GM12878 (cell line): ENCODE measurements at regions not wholly inside any gene's neighbourhood (a gene's known extent, or its start where the extent isn't known, plus 50 kb on each side); places are given as distances from the start of the nearest gene placed in this dataset.

Experiments
- ATAC-seq: fragments of 200-7000 bp; cut with Tn5 transposase; 3 replicates; pipeline ENCODE4 v1.9.1; 2020; ENCODE audit warnings: mild to moderate bottlenecking, moderate library complexity
- BruUV-seq: library from RNA; stranded (reverse); fragments of 400-500 nt; replicated peaks from 2 replicates; lab custom pipeline; 2021; lab: Mats Ljungman, UMichigan
- CTCF ChIA-PET: fragments of 300-600 bp; sonication (Branson Sonifier 250); formaldehyde crosslinking; extraction: SDS; loops from one replicate; lab custom pipeline; 2021; ENCODE audit warnings: inconsistent platforms; lab: Yijun Ruan, JAX
- POLR2A ChIA-PET: fragments of 350-600 bp; formaldehyde crosslinking; extraction: SDS; loops from one replicate; lab custom pipeline; 2021; ENCODE audit warnings: inconsistent platforms; lab: Charles Lee
- RAD21 ChIA-PET: fragments of 300-600 bp; sonication (Branson Sonifier 250); formaldehyde crosslinking; loops from one replicate; lab custom pipeline; 2023; ENCODE audit warnings: antibody characterized with exemption; ENCODE audit not compliant: unreplicated experiment; lab: Charles Lee
- SMC1A ChIA-PET: fragments of 300-600 bp; sonication (Branson Sonifier 250); formaldehyde crosslinking; loops from one replicate; lab custom pipeline; 2023; ENCODE audit not compliant: unreplicated experiment, uncharacterized antibody; lab: Charles Lee
- DNase-seq: peaks from one replicate; pipeline ENCODE4 v3.0.0-alpha.2; 2011; ENCODE audit warnings: low read depth, low spot score
- FAIRE-seq: peaks from 3 replicates; lab custom pipeline; 2011; peaks lifted over from hg19 to GRCh38; lab: Jason Lieb, UNC
- H2AFZ ChIP-seq: 2 replicates; pipeline ENCODE4 v1.6.0; 2011; ENCODE audit warnings: low read depth, low read length, control low read depth; ENCODE audit not compliant: control insufficient read depth
- H3K27ac ChIP-seq: 2 replicates; pipeline ENCODE4 v1.5.1; 2011; ENCODE audit warnings: control low read depth; ENCODE audit not compliant: control insufficient read depth, insufficient read depth
- H3K27me3 ChIP-seq, 2 experiments: replicated peaks in 1 of 2; 2 replicates each; pipeline versions ENCODE4 v1.6.0 to v1.6.1; 2011; ENCODE audit warnings: low read length in 1 of 2; ENCODE audit not compliant: control insufficient read depth in 2 of 2, insufficient read depth in 2 of 2
- H3K36me3 ChIP-seq, 2 experiments: 2 replicates each; pipeline ENCODE4 v1.5.1; 2011; ENCODE audit warnings: low read length in 1 of 2; ENCODE audit not compliant: control insufficient read depth in 2 of 2, insufficient read depth in 2 of 2
- H3K4me1 ChIP-seq: 2 replicates; pipeline ENCODE4 v1.6.1; 2011; ENCODE audit warnings: mild to moderate bottlenecking, low read length, moderate library complexity, mixed read lengths; ENCODE audit not compliant: control insufficient read depth, insufficient read depth
- H3K4me2 ChIP-seq: 2 replicates; pipeline ENCODE4 v1.6.0; 2011; ENCODE audit warnings: control low read depth; ENCODE audit not compliant: control insufficient read depth, insufficient read depth
- H3K4me3 ChIP-seq: fragments of 200-600 bp; sonication (generic); 2 replicates; pipeline ENCODE4 v1.5.1; 2016
- H3K79me2 ChIP-seq: 2 replicates; pipeline ENCODE4 v1.6.0; 2011; ENCODE audit warnings: low read length; ENCODE audit not compliant: control insufficient read depth, insufficient read depth
- H3K9ac ChIP-seq: 2 replicates; pipeline ENCODE4 v1.8.0; 2011; ENCODE audit warnings: low read length, control low read depth, mixed read lengths; ENCODE audit not compliant: control insufficient read depth, insufficient read depth
- H3K9me3 ChIP-seq: replicated peaks from 3 replicates; pipeline ENCODE4 v1.5.1; 2011; ENCODE audit warnings: mild to moderate bottlenecking, low read length; ENCODE audit not compliant: control insufficient read depth, insufficient read depth
- H4K20me1 ChIP-seq: 2 replicates; pipeline ENCODE4 v1.6.0; 2011; ENCODE audit not compliant: control insufficient read depth, insufficient read depth
- ASH2L ChIP-seq: fragments of 300-600, 200-600 bp; sonication (generic); IDR thresholded peaks from 2 replicates; pipeline ENCODE4 v1.6.1; 2017; ENCODE audit warnings: low read depth, mild to moderate bottlenecking, borderline replicate concordance
- ATF2 ChIP-seq: IDR thresholded peaks from 2 replicates; pipeline ENCODE4 v1.6.1; 2012; ENCODE audit warnings: low read length, inconsistent platforms
- POLR2A ChIP-seq: IDR thresholded peaks from 2 replicates; pipeline ENCODE4 v1.6.1; 2011; ENCODE audit warnings: low read depth, mild to moderate bottlenecking, low read length
- PRDM15 ChIP-seq: fragments of 450-650 bp; formaldehyde crosslinking; IDR thresholded peaks from 2 replicates; pipeline ENCODE4 v1.4.0; 2020; ENCODE audit warnings: mild to moderate bottlenecking, moderate library complexity
- STAT3 ChIP-seq: IDR thresholded peaks from 2 replicates; pipeline ENCODE4 v1.6.1; 2011; ENCODE audit warnings: low read depth, low read length, improper control_type of control experiment
- WGBS: methylation state at CpG from one replicate; pipeline ENCODE4 v1.1.6; 2016; ENCODE audit warnings: low lambda C conversion rate; ENCODE audit not compliant: insufficient replicate concordance, insufficient coverage; ENCODE audit errors: missing lambda C conversion rate; 5-methylcytosine and 5-hydroxymethylcytosine counted together
- in situ Hi-C: fragments of 300-500 bp; cut with MboI; formaldehyde crosslinking; loops from 9 replicates; pipeline ENCODE4 v1.14.3; 2018; ENCODE audit warnings: mixed read lengths
- intact Hi-C: fragments of 100-400 bp; cut with micrococcal nuclease; formaldehyde crosslinking; loops from one replicate; pipeline ENCODE4 v1.14.2; 2022; ENCODE audit not compliant: unreplicated experiment

- Histone ChIP-seq H3K4me1 (no peaks in the 10 kb centered on the region), H3K27me3 (no peaks in the 10 kb centered on the region), H3K27ac (no peak overlapping the region), H3K4me2 (no peak overlapping the region), H2AFZ (no peak overlapping the region), H3K4me3 (no peak overlapping the region), H3K79me2 (no peaks in the 10 kb centered on the region), H3K9me3 (no peaks in the 10 kb centered on the region), H4K20me1 (no peaks in the 10 kb centered on the region), H3K36me3 (no peaks in the 10 kb centered on the region), H3K9ac (no peak overlapping the region)
- no peak for DNase-seq
- ChIA-PET SMC1A (no interaction called here), CTCF (no interaction called here), RAD21 (no interaction called here), POLR2A (no interaction called here)
- no peak for FAIRE-seq
- BruUV-seq, result no TSS peak
- intact Hi-C loops (no loop called here), in situ Hi-C loops (no loop called here)
- no peak for ATAC-seq
- TF ChIP-seq PRDM15 (no peak), ASH2L (no peak), ATF2 (no peak), STAT3 (no peak), POLR2A (no peak)
- TF ChIP-seq, all 136 proteins: peak for 0
- 62% methylated on average over 4 of the region's 4 CpGs for WGBS
Observed at GRCh38 chr10:32140403-32140802, 84.2 kb upstream of the KIF5B start.
